HCT116 (cell line): ENCODE measurements at regions not wholly inside any gene's neighbourhood (a gene's known extent, or its start where the extent isn't known, plus 50 kb on each side); places are given as distances from the start of the nearest gene placed in this dataset.

ENCODE experiments used
- ATAC-seq: fragments of 200-7000 bp; cut with Tn5 transposase; 2 replicates; pipeline ENCODE4 v1.9.1; 2020; ENCODE audit warnings: mild to moderate bottlenecking, moderate library complexity
- BruUV-seq: library from RNA; stranded (reverse); fragments of 400-500 nt; replicated peaks from 2 replicates; lab custom pipeline; 2021; lab: Mats Ljungman, UMichigan
- CTCF ChIA-PET: fragments of 300-600 bp; sonication (Branson Sonifier 250); formaldehyde crosslinking; loops from one replicate; lab custom pipeline; 2021; ENCODE audit warnings: antibody characterized with exemption; lab: Charles Lee
- POLR2A ChIA-PET: fragments of 300-600, 350-600 bp; sonication (Branson Sonifier 250); formaldehyde crosslinking; loops from one replicate; lab custom pipeline; 2021; ENCODE audit warnings: antibody characterized with exemption; lab: Charles Lee
- RAD21 ChIA-PET, 2 experiments: fragments of 300-600 bp; sonication (Branson Sonifier 250); formaldehyde crosslinking; loops; one replicate each; lab custom pipeline; 2023; ENCODE audit warnings: low total read pairs in 2 of 2; ENCODE audit not compliant: uncharacterized antibody in 2 of 2, unreplicated experiment in 2 of 2, low non-redundant PET in 1 of 2; lab: Charles Lee
- DNase-seq: peaks from one replicate; pipeline ENCODE4 v3.0.0-alpha.2; 2010; ENCODE audit warnings: low read depth, low spot score
- H2AFZ ChIP-seq: fragments of 200-600 bp; shearing (Covaris generic), sonication (generic); 2 replicates; pipeline ENCODE4 v1.6.1; 2017; ENCODE audit warnings: low read depth, mixed run types, mixed read lengths, antibody characterized with exemption, low read length; ENCODE audit not compliant: poor library complexity, severe bottlenecking
- H3K27ac ChIP-seq: 2 replicates; pipeline ENCODE4 v1.5.1; 2012; ENCODE audit warnings: low read depth, low read length
- H3K27me3 ChIP-seq: fragments of 200-600 bp; sonication (generic); 2 replicates; pipeline ENCODE4 v1.6.1; 2016; ENCODE audit warnings: mixed run types, low read length, mixed read lengths; ENCODE audit not compliant: insufficient read depth
- H3K36me3 ChIP-seq, 2 experiments: fragments of 200-500 bp in 1 of 2; fragments of 200-600 bp in 1 of 2; sonication (Bioruptor generic) in 1 of 2; sonication (generic) in 1 of 2; 2 replicates each; pipeline versions ENCODE4 v1.5.1 to v1.6.1; 2014 to 2016; ENCODE audit warnings: low read length in 2 of 2, inconsistent platforms in 1 of 2, mixed read lengths in 1 of 2, mixed run types in 1 of 2; ENCODE audit not compliant: insufficient read depth in 2 of 2, control insufficient read depth in 1 of 2
- H3K4me1 ChIP-seq, 2 experiments: fragments of 200-600 bp in 1 of 2; sonication (generic) in 1 of 2; 2 replicates each; pipeline versions ENCODE4 v1.5.1 to v1.6.1; 2012 to 2017; ENCODE audit warnings: low read length in 2 of 2, inconsistent platforms in 1 of 2, mild to moderate bottlenecking in 1 of 2, mixed read lengths in 1 of 2, mixed run types in 1 of 2, moderate library complexity in 1 of 2; ENCODE audit not compliant: insufficient read depth in 2 of 2, control insufficient read depth in 1 of 2
- H3K4me2 ChIP-seq: fragments of 200-600 bp; sonication (generic); 2 replicates; pipeline ENCODE4 v1.6.1; 2017; ENCODE audit warnings: mixed run types, low read length, mixed read lengths
- H3K4me3 ChIP-seq, 2 experiments: fragments of 200-600 bp in 1 of 2; sonication (generic) in 1 of 2; replicated peaks in 1 of 2; 2 replicates each; pipeline ENCODE4 v1.5.1; 2011 to 2016; ENCODE audit warnings: low read length in 2 of 2, control low read depth in 1 of 2, low read depth in 1 of 2, mild to moderate bottlenecking in 1 of 2, mixed read lengths in 1 of 2, mixed run types in 1 of 2
- H3K79me2 ChIP-seq: fragments of 200-600 bp; sonication (generic); 2 replicates; pipeline ENCODE4 v1.6.1; 2017; ENCODE audit warnings: mild to moderate bottlenecking, mixed run types, low read length, moderate library complexity, mixed read lengths; ENCODE audit not compliant: insufficient read depth
- H3K9ac ChIP-seq: fragments of 200-600 bp; sonication (generic); 2 replicates; pipeline ENCODE4 v1.6.1; 2016; ENCODE audit warnings: low read length, mixed read lengths
- H3K9me2 ChIP-seq: fragments of 200-600 bp; sonication (generic), shearing (Covaris generic); 2 replicates; pipeline ENCODE4 v1.6.1; 2017; ENCODE audit warnings: mixed run types, mild to moderate bottlenecking, moderate library complexity; ENCODE audit not compliant: insufficient read depth
- H3K9me3 ChIP-seq, 2 experiments: fragments of 200-500 bp in 1 of 2; fragments of 200-600 bp in 1 of 2; sonication (Bioruptor generic) in 1 of 2; sonication (generic) in 1 of 2; 2 replicates each; pipeline ENCODE4 v1.6.1; 2014 to 2017; ENCODE audit warnings: low read length in 2 of 2, mixed read lengths in 2 of 2, inconsistent platforms in 1 of 2, low read depth in 1 of 2, mild to moderate bottlenecking in 1 of 2, mixed run types in 1 of 2, moderate library complexity in 1 of 2; ENCODE audit not compliant: control insufficient read depth in 1 of 2, insufficient read depth in 1 of 2
- H4K20me1 ChIP-seq: fragments of 200-600 bp; sonication (generic), shearing (Covaris generic); 2 replicates; pipeline ENCODE4 v1.6.1; 2017; ENCODE audit warnings: mixed run types, mild to moderate bottlenecking, moderate library complexity; ENCODE audit not compliant: insufficient read depth
- CBX3 ChIP-seq: IDR thresholded peaks from 2 replicates; pipeline ENCODE4 v1.6.1; 2012; ENCODE audit warnings: low read depth
- CEBPB ChIP-seq: IDR thresholded peaks from 2 replicates; pipeline ENCODE4 v1.6.1; 2012; ENCODE audit warnings: low read depth
- EGR1 ChIP-seq: IDR thresholded peaks from 2 replicates; pipeline ENCODE4 v1.6.1; 2012; ENCODE audit warnings: low read depth
- ELF1 ChIP-seq: IDR thresholded peaks from 2 replicates; pipeline ENCODE4 v1.6.1; 2012; ENCODE audit warnings: low read depth, borderline replicate concordance
- EZH2 ChIP-seq: fragments of 200-600 bp; sonication (generic); IDR thresholded peaks from 2 replicates; pipeline ENCODE4 v1.6.1; 2017; ENCODE audit warnings: antibody characterized with exemption, mixed run types
- EZH2phosphoT487 ChIP-seq: fragments of 200-600 bp; IDR thresholded peaks from 2 replicates; pipeline ENCODE4 v1.6.1; 2018; ENCODE audit warnings: antibody characterized with exemption, borderline replicate concordance
- FOSL1 ChIP-seq: IDR thresholded peaks from 2 replicates; pipeline ENCODE4 v1.6.1; 2012; ENCODE audit warnings: low read depth
- JUND ChIP-seq: IDR thresholded peaks from 2 replicates; pipeline ENCODE4 v1.6.1; 2012
- MAX ChIP-seq: IDR thresholded peaks from 2 replicates; pipeline ENCODE4 v1.6.1; 2012
- POLR2A ChIP-seq: IDR thresholded peaks from 2 replicates; pipeline ENCODE4 v1.7.0; 2011; ENCODE audit warnings: borderline replicate concordance; ENCODE audit not compliant: insufficient read depth, insufficient read length; ENCODE audit errors: extremely low read depth
- POLR2AphosphoS5 ChIP-seq: IDR thresholded peaks from 2 replicates; pipeline ENCODE4 v1.6.1; 2011; ENCODE audit warnings: mild to moderate bottlenecking, low read depth, low read length, moderate library complexity
- RAD21 ChIP-seq: IDR thresholded peaks from 2 replicates; pipeline ENCODE4 v1.6.1; 2012; ENCODE audit warnings: low read depth, mild to moderate bottlenecking
- SIN3A ChIP-seq: IDR thresholded peaks from 2 replicates; pipeline ENCODE4 v1.6.1; 2012; ENCODE audit warnings: low read depth
- SP1 ChIP-seq: IDR thresholded peaks from 2 replicates; pipeline ENCODE4 v1.6.1; 2012; ENCODE audit warnings: low read depth
- SRF ChIP-seq: IDR thresholded peaks from 2 replicates; pipeline ENCODE4 v1.6.1; 2012; ENCODE audit warnings: low read depth
- TCF7L2 ChIP-seq: IDR thresholded peaks from 2 replicates; pipeline ENCODE4 v1.7.0; 2011; ENCODE audit warnings: borderline replicate concordance, inconsistent platforms; ENCODE audit not compliant: insufficient read depth, insufficient read length; ENCODE audit errors: extremely low read depth
- YY1 ChIP-seq: IDR thresholded peaks from 2 replicates; pipeline ENCODE4 v1.6.1; 2011; ENCODE audit warnings: low read length, low read depth, moderate library complexity, mild to moderate bottlenecking; ENCODE audit not compliant: insufficient replicate concordance; ENCODE audit errors: extremely low read depth
- ZFX ChIP-seq: fragments of 450-650 bp; IDR thresholded peaks from 2 replicates; pipeline ENCODE4 v1.6.1; 2017
- ZNF274 ChIP-seq: fragments of 200-500 bp; sonication (Bioruptor generic); IDR thresholded peaks from 2 replicates; pipeline ENCODE4 v1.6.1; 2014; ENCODE audit warnings: mild to moderate bottlenecking, low read depth, low read length, inconsistent platforms
- intact Hi-C: fragments of 100-400 bp; cut with micrococcal nuclease; formaldehyde crosslinking; loops from 2 replicates; pipeline ENCODE4 v1.10.0; 2022
- TF ChIP-seq, protein P1 (sequence below): IDR thresholded peaks from 2 replicates; pipeline ENCODE4 v1.6.1; 2012
- TF ChIP-seq, protein P2 (sequence below): IDR thresholded peaks from 2 replicates; pipeline ENCODE4 v1.6.1; 2012; ENCODE audit warnings: low read depth
- TF ChIP-seq, protein P3 (sequence below): IDR thresholded peaks from 2 replicates; pipeline ENCODE4 v1.6.1; 2011; ENCODE audit warnings: mild to moderate bottlenecking, low read length, moderate library complexity; ENCODE audit not compliant: insufficient replicate concordance; ENCODE audit errors: extremely low read depth

- POLR2A ChIA-PET = no interaction called here
- H3K9me3 ChIP-seq = no peaks in the 10 kb centered on the region
- H3K4me2 ChIP-seq = peak overlapping the region; percentile 78
- H3K4me3 ChIP-seq = peak overlapping the region; percentile 3 to 50; a peak in 3 of 4 replicates
- RAD21 ChIA-PET = no interaction called here
- CTCF ChIA-PET = interaction anchor here (0.8 to 1.1 kb wide), 3 partner anchors 10 to 237 kb away, joined by 3 to 4 read pairs (median 3); no protein-coding TSS in a partner anchor
- H3K4me1 ChIP-seq = peaks cover 23 to 51% of the 10 kb centered on the region in 2 experiments
- DNase-seq = peak; percentile 59
- H3K27ac ChIP-seq = peak overlapping the region; percentile 22; the same call in 1 of the 2 replicates
- BruUV-seq = no TSS peak
- no peaks in the 10 kb centered on the region for H3K27me3 ChIP-seq
- peak overlapping the region; percentile 83 for H2AFZ ChIP-seq
- intact Hi-C loops = no loop called here
- no peaks in the 10 kb centered on the region for H4K20me1 ChIP-seq
- H3K9ac ChIP-seq = no peak overlapping the region
- H3K9me2 ChIP-seq = no peaks in the 10 kb centered on the region
- no peaks in the 10 kb centered on the region for H3K36me3 ChIP-seq
- peak; percentile 92 for ATAC-seq
- no peaks in the 10 kb centered on the region for H3K79me2 ChIP-seq
- TF ChIP-seq, protein P1, sequence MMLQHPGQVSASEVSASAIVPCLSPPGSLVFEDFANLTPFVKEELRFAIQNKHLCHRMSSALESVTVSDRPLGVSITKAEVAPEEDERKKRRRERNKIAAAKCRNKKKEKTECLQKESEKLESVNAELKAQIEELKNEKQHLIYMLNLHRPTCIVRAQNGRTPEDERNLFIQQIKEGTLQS = no peak
- TF ChIP-seq MAX (peak; percentile 43), JUND (peak; percentile 63), POLR2AphosphoS5 (no peak), ZFX (no peak), FOSL1 (peak; percentile 80), EGR1 (no peak), ZNF274 (no peak), SP1 (no peak), ELF1 (no peak), SRF (no peak), TCF7L2 (peak; percentile 90), SIN3A (0 out of 2 replicates have a peak, but pooled peaks have one; percentile 34), POLR2A (no peak), EZH2 (no peak), EZH2phosphoT487 (no peak), YY1 (no peak), CBX3 (0 out of 2 replicates have a peak, but pooled peaks have one; percentile 49), CEBPB (no peak), RAD21 (no peak)
- TF ChIP-seq, protein P2, sequence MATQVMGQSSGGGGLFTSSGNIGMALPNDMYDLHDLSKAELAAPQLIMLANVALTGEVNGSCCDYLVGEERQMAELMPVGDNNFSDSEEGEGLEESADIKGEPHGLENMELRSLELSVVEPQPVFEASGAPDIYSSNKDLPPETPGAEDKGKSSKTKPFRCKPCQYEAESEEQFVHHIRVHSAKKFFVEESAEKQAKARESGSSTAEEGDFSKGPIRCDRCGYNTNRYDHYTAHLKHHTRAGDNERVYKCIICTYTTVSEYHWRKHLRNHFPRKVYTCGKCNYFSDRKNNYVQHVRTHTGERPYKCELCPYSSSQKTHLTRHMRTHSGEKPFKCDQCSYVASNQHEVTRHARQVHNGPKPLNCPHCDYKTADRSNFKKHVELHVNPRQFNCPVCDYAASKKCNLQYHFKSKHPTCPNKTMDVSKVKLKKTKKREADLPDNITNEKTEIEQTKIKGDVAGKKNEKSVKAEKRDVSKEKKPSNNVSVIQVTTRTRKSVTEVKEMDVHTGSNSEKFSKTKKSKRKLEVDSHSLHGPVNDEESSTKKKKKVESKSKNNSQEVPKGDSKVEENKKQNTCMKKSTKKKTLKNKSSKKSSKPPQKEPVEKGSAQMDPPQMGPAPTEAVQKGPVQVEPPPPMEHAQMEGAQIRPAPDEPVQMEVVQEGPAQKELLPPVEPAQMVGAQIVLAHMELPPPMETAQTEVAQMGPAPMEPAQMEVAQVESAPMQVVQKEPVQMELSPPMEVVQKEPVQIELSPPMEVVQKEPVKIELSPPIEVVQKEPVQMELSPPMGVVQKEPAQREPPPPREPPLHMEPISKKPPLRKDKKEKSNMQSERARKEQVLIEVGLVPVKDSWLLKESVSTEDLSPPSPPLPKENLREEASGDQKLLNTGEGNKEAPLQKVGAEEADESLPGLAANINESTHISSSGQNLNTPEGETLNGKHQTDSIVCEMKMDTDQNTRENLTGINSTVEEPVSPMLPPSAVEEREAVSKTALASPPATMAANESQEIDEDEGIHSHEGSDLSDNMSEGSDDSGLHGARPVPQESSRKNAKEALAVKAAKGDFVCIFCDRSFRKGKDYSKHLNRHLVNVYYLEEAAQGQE = no peak
- TF ChIP-seq, protein P3, sequence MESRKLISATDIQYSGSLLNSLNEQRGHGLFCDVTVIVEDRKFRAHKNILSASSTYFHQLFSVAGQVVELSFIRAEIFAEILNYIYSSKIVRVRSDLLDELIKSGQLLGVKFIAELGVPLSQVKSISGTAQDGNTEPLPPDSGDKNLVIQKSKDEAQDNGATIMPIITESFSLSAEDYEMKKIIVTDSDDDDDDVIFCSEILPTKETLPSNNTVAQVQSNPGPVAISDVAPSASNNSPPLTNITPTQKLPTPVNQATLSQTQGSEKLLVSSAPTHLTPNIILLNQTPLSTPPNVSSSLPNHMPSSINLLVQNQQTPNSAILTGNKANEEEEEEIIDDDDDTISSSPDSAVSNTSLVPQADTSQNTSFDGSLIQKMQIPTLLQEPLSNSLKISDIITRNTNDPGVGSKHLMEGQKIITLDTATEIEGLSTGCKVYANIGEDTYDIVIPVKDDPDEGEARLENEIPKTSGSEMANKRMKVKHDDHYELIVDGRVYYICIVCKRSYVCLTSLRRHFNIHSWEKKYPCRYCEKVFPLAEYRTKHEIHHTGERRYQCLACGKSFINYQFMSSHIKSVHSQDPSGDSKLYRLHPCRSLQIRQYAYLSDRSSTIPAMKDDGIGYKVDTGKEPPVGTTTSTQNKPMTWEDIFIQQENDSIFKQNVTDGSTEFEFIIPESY = no peak
Measured at GRCh38 chr2:237184192-237184918, 98.7 kb downstream of the COPS8 start.
